Tibial artery (tissue), 4 donors: ENCODE measurements at regions not wholly inside any gene's neighbourhood (a gene's known extent, or its start where the extent isn't known, plus 50 kb on each side); places are given as distances from the start of the nearest gene placed in this dataset.

Source experiments
- DNase-seq, 2 donors: peaks; one replicate each; pipeline ENCODE4 v3.0.0-alpha.2; 2019
- H3K27ac ChIP-seq, 2 donors: fragments of 200-600 bp; sonication (generic) in 1 of 2; 1 replicate in 1 of 2; 2 replicates in 1 of 2; pipeline ENCODE4 v1.5.1; 2018 to 2019; ENCODE audit warnings: mild to moderate bottlenecking in 1 of 2
- H3K27me3 ChIP-seq, 2 donors: fragments of 200-600 bp; sonication (generic) in 1 of 2; one replicate each; pipeline versions ENCODE4 v1.5.1 to v1.6.0; 2016 to 2019
- H3K36me3 ChIP-seq, 3 donors: fragments of 200-600 bp; sonication (generic) in 2 of 3; one replicate each; pipeline ENCODE4 v1.5.1; 2016 to 2019; ENCODE audit warnings: mild to moderate bottlenecking in 2 of 3
- H3K4me1 ChIP-seq, 4 donors: fragments of 200-600 bp; sonication (generic) in 2 of 4; 1 replicate in 3 of 4; 2 replicates in 1 of 4; pipeline ENCODE4 v1.5.1; 2016 to 2019
- H3K4me3 ChIP-seq, 2 donors: fragments of 200-600 bp; sonication (generic) in 1 of 2; 1 replicate in 1 of 2; 2 replicates in 1 of 2; pipeline ENCODE4 v1.5.1; 2018 to 2019; ENCODE audit warnings: mild to moderate bottlenecking in 2 of 2
- H3K9me3 ChIP-seq, 3 donors: fragments of 200-600 bp; sonication (generic) in 1 of 3; one replicate each; pipeline ENCODE4 v1.5.1; 2016 to 2019
- CTCF ChIP-seq, 2 experiments: fragments of 200-600 bp in 1 of 2; fragments of 450-650 bp in 1 of 2; IDR thresholded peaks; one replicate each; pipeline ENCODE4 v1.5.1; 2017 to 2019; ENCODE audit warnings: antibody characterized with exemption in 2 of 2, mild to moderate bottlenecking in 1 of 2, moderate library complexity in 1 of 2
- intact Hi-C: fragments of 100-400 bp; cut with DNase I; formaldehyde crosslinking; loops from one replicate; pipeline ENCODE4 v1.15.0; 2023; ENCODE audit warnings: low total_unique reads

DNA sequence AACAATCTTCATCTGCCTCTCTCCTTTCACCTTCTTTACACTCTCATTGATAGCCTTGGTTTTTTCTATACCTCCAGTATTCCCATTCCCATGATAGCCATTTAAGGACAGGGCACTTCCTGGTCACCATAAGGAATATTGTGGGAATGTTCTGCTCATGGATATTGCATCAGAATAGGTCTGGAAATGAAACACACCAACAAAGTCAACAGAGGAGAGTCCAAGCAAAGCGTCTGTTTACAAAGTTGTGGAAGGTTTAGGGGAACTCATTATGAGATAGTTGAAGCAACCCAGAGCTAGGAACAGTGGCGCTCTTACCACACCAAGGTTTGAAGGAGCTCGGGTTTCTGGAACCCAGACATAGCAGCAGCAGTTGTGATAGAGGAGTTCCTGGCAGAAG, 150.3 kb upstream of the TNP1 start:
- TF ChIP-seq CTCF (IDR thresholded peaks at IDR 0.05): no peak
- H3K27ac ChIP-seq: no peak overlapping the region
- H3K27me3 ChIP-seq: no peaks in the 10 kb centered on the region
- no peak for DNase-seq
- intact Hi-C loops: no loop called here
- H3K9me3 ChIP-seq: no peaks in the 10 kb centered on the region
- no peak overlapping the region for H3K4me3 ChIP-seq
- H3K36me3 ChIP-seq: no peaks in the 10 kb centered on the region
- H3K4me1 ChIP-seq: peaks cover 0 to 27% (median under 1%) of the 10 kb centered on the region in 4 donors

DNA sequence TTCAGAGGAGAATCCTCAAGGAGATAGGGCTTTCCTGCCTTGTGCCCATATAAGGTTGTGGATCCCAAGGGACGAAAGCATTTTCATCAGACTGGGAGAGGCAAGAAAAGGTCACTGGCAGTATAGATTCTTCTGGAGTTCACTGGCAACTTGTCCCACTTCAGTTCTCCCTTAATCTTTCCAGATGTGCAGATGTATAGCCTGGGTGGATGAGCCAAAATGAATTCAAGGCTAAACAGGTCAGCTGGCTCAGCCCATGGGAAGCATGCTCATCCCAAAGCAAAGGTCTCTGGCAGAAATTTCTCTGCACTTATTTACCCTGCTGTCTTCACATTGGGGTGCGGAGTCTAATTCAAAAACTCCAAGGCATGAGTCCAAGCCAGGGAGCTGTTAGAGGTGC, 148.9 kb upstream of the TNP1 start:
- TF ChIP-seq CTCF (IDR thresholded peaks at IDR 0.05): no peak
- H3K9me3 ChIP-seq: no peaks in the 10 kb centered on the region
- no peak for DNase-seq
- H3K27ac ChIP-seq: no peak overlapping the region
- H3K4me3 ChIP-seq: no peak overlapping the region
- intact Hi-C loops: no loop called here
- peaks cover 0 to 29% (median 4%) of the 10 kb centered on the region in 4 donors for H3K4me1 ChIP-seq
- no peaks in the 10 kb centered on the region for H3K36me3 ChIP-seq
- no peaks in the 10 kb centered on the region for H3K27me3 ChIP-seq

GRCh38 chr2:217006217-217006616, 146.4 kb upstream of the TNP1 start:
- Histone ChIP-seq H3K27ac (no peak overlapping the region), H3K27me3 (no peaks in the 10 kb centered on the region), H3K36me3 (no peaks in the 10 kb centered on the region), H3K4me3 (no peak overlapping the region), H3K9me3 (no peaks in the 10 kb centered on the region), H3K4me1 (peaks cover 0 to 25% (median 4%) of the 10 kb centered on the region in 4 donors)
- DNase-seq: no peak
- intact Hi-C loops: no loop called here
- no peak for TF ChIP-seq CTCF (IDR thresholded peaks at IDR 0.05)

DNA sequence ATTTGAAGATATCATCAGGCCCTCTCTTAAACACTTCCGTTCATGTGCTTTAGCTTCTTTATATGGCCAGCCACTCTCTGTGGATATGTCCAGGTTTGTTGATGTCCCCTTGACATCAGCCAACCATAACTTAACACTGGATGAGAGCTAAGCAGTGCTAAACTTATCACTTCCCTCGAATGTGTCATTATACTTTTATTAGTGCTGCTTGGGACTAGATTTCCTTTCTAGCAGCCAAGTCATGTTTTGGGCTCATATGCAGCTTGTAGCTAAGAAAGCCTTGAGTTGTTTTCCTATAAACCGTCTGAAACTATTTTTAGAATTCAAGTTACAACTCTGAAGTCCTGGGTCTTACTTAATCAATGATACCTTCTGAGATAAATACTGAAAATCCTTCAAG, 144.8 kb upstream of the TNP1 start:
- intact Hi-C loops: no loop called here
- H3K4me1 ChIP-seq: peaks cover 0 to 19% (median 4%) of the 10 kb centered on the region in 4 donors
- no peaks in the 10 kb centered on the region for H3K36me3 ChIP-seq
- no peak overlapping the region for H3K4me3 ChIP-seq
- no peak for DNase-seq
- no peak for TF ChIP-seq CTCF (IDR thresholded peaks at IDR 0.05)
- no peaks in the 10 kb centered on the region for H3K9me3 ChIP-seq
- H3K27ac ChIP-seq: peak overlapping the region; percentile 60 to 61
- H3K27me3 ChIP-seq: no peaks in the 10 kb centered on the region

DNA sequence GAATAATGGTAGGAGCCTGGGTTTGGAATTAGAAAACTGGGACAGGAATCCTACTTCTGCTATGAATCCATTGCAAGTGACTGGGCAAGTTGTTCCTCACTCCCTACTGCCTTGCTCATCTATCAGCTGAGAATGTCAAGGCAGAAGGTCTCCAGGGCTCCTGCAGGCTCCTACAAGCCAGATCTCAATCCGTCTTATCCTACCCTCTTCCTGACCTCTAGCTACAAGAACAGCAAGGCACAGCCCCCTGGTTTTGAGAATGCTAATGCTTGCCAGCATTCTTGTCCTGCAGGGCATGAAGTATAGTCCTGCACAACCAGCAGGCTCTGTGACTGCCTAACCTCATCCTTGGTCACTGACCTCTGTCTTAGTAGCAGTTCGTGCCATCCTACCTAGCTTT, 141.9 kb upstream of the TNP1 start:
- no peak for TF ChIP-seq CTCF (IDR thresholded peaks at IDR 0.05)
- H3K9me3 ChIP-seq: no peaks in the 10 kb centered on the region
- intact Hi-C loops: no loop called here
- no peaks in the 10 kb centered on the region for H3K27me3 ChIP-seq
- DNase-seq: no peak
- no peak overlapping the region for H3K27ac ChIP-seq
- no peaks in the 10 kb centered on the region for H3K36me3 ChIP-seq
- peaks cover 0 to 13% (median 4%) of the 10 kb centered on the region in 4 donors for H3K4me1 ChIP-seq
- H3K4me3 ChIP-seq: no peak overlapping the region

GRCh38 chr2:217000406-217000805, 140.5 kb upstream of the TNP1 start:
- Histone ChIP-seq H3K27ac (no peak overlapping the region), H3K27me3 (no peaks in the 10 kb centered on the region), H3K4me1 (peaks cover 0 to 11% (median 4%) of the 10 kb centered on the region in 4 donors), H3K4me3 (no peak overlapping the region), H3K9me3 (no peaks in the 10 kb centered on the region), H3K36me3 (no peaks in the 10 kb centered on the region)
- intact Hi-C loops: no loop called here
- no peak for TF ChIP-seq CTCF (IDR thresholded peaks at IDR 0.05)
- DNase-seq: no peak
